ENCODE measurements at regions not wholly inside any gene's neighbourhood (a gene's known extent, or its start where the extent isn't known, plus 50 kb on each side); places are given as distances from the start of the nearest gene placed in this dataset.

DNA sequence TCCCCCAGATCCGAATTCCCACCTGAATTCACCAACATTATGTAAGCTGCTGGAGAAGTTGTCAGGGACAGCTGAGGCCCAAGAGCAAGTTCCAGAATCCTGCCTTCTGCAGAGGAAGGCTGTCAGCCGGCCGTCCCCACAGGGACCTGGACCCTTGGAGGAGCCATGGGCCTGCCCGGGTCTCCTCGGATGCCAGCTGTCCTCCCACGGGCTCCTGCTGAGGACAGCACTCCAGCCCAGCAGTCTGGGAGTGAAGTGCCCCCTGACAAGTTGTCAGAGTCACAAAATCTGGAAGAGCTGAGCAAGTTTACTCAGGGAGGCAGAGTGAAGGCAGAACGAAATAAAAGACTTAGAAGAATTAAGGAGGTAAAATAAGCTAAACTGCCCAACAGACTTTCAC is 192.5 kb upstream of the DAPK1 start:
- FAIRE-seq = no peak
- no peaks in the 10 kb centered on the region; a peak in 1 of 7 replicates for H3K27me3 ChIP-seq (replicated peaks in 1 of 4; ENCODE audit: control insufficient read depth in 3 of 4, extremely low read depth in 1 of 4, insufficient read depth in 3 of 4, low read length in 3 of 4)
- H3K79me1 ChIP-seq (ENCODE audit: low read depth, low read length) = no peaks in the 10 kb centered on the region
- H2BK12ac ChIP-seq (ENCODE audit: low read depth, low read length) = no peak overlapping the region
- no peak overlapping the region for H4K8ac ChIP-seq (ENCODE audit: extremely low read depth, insufficient read depth, low read length)
- no peaks in the 10 kb centered on the region for H3K36me3 ChIP-seq (ENCODE audit: control insufficient read depth in 2 of 4, insufficient read depth in 4 of 4, low read length in 3 of 4)
- H4K5ac ChIP-seq (ENCODE audit: insufficient read length, low read depth, low read length) = no peak overlapping the region
- POLR2A ChIA-PET (ENCODE audit: partially characterized antibody) = interaction anchor here (0.6 kb wide), 1 partner anchor 521 kb away, joined by 4 read pairs; no protein-coding TSS in a partner anchor
- no peak overlapping the region for H3K4me3 ChIP-seq (ENCODE audit: extremely low read depth in 1 of 4, insufficient read depth in 2 of 4, low read depth in 3 of 4, low read length in 4 of 4)
- no peaks in the 10 kb centered on the region for H4K20me1 ChIP-seq (replicated peaks in 1 of 2; ENCODE audit: control insufficient read depth in 1 of 2, insufficient read depth in 2 of 2, low read length in 2 of 2)
- no peak overlapping the region for H3K9ac ChIP-seq (replicated peaks in 1 of 4; ENCODE audit: extremely low read depth in 1 of 4, low read depth in 3 of 4, low read length in 3 of 4)
- CTCF ChIA-PET (ENCODE audit: partially characterized antibody) = interaction anchor here (1.2 to 1.9 kb wide), 2 partner anchors 15 to 23 kb away, joined by 3 to 5 read pairs; no protein-coding TSS in a partner anchor
- H3K79me2 ChIP-seq (ENCODE audit: control insufficient read depth in 1 of 2, insufficient read depth in 2 of 2, low read length in 2 of 2) = no peaks in the 10 kb centered on the region
- no peak overlapping the region for H2BK5ac ChIP-seq (ENCODE audit: low read depth, low read length)
- no peaks in the 10 kb centered on the region for H3K4me1 ChIP-seq (replicated peaks in 1 of 4; ENCODE audit: control insufficient read depth in 3 of 4, insufficient read depth in 4 of 4, low read length in 3 of 4)
- DNase-seq (ENCODE audit: low read depth in 1 of 2, low spot score in 2 of 2) = no peak
- no peak overlapping the region for H2BK20ac ChIP-seq (ENCODE audit: low read length)
- H3K14ac ChIP-seq (ENCODE audit: insufficient read length) = no peak overlapping the region
- H3K23me2 ChIP-seq (ENCODE audit: low read depth, low read length) = no peaks in the 10 kb centered on the region
- H3K4ac ChIP-seq (replicated peaks; ENCODE audit: insufficient read length, low read depth, low read length) = no peak overlapping the region
- H3K56ac ChIP-seq (replicated peaks; ENCODE audit: insufficient read length, low read depth, low read length) = no peak overlapping the region
- no peak overlapping the region for H3K4me2 ChIP-seq (ENCODE audit: insufficient read depth in 1 of 2, low read depth in 2 of 2, low read length in 2 of 2)
- H2BK120ac ChIP-seq (replicated peaks; ENCODE audit: low read depth, low read length) = no peak overlapping the region
- no peak overlapping the region for H3K23ac ChIP-seq (ENCODE audit: insufficient read length)
- H4K91ac ChIP-seq (replicated peaks; ENCODE audit: insufficient read length, low read length) = no peak overlapping the region
- H3K27ac ChIP-seq (ENCODE audit: low read depth, low read length) = no peak overlapping the region
- H2AFZ ChIP-seq (ENCODE audit: low read length) = no peak overlapping the region
- no peak overlapping the region for H2AK5ac ChIP-seq (ENCODE audit: low read depth, low read length)
- H3K9me3 ChIP-seq (ENCODE audit: insufficient read depth in 2 of 2, low read depth in 1 of 2, low read length in 1 of 2) = no peaks in the 10 kb centered on the region
- H2BK15ac ChIP-seq (ENCODE audit: low read length) = no peak overlapping the region
- no peak overlapping the region for H3K18ac ChIP-seq (ENCODE audit: extremely low read depth, low read length)
- WGBS, 2 experiments (ENCODE audit: extremely low coverage in 1 of 2, insufficient coverage in 1 of 2, insufficient read length in 1 of 2, insufficient replicate concordance in 2 of 2, low coverage in 1 of 2, low lambda C conversion rate in 2 of 2, missing lambda C conversion rate in 1 of 2) = 90% methylated on average over 7 of the region's 7 CpGs; no CpG with 5 or more reads in 1 of the 2 experiments
- TF ChIP-seq HDAC2 (IDR thresholded peaks at IDR 0.05; ENCODE audit: borderline replicate concordance in 1 of 2, low read depth in 2 of 2, low read length in 2 of 2) (no peak), BCL11A (IDR thresholded peaks at IDR 0.05; ENCODE audit: low read depth in 2 of 2, low read length in 2 of 2) (no peak), EP300 (IDR thresholded peaks at IDR 0.05; ENCODE audit: borderline replicate concordance in 1 of 2, low read depth in 2 of 2, low read length in 2 of 2) (no peak), SIRT6 (IDR thresholded peaks at IDR 0.05; ENCODE audit: low read length) (no peak), SIN3A (conservative IDR thresholded peaks at IDR 0.05 in 1 of 2, IDR thresholded peaks at IDR 0.05 in 1 of 2; ENCODE audit: low read depth in 1 of 2, low read length in 2 of 2) (no peak), ZNF274 (IDR thresholded peaks at IDR 0.05; ENCODE audit: borderline replicate concordance, extremely low read depth, low read length) (no peak), POU5F1 (IDR thresholded peaks at IDR 0.05; ENCODE audit: low read depth, low read length) (no peak), SP4 (IDR thresholded peaks at IDR 0.05; ENCODE audit: low read length) (no peak), BACH1 (IDR thresholded peaks at IDR 0.05; ENCODE audit: low read length) (no peak), TEAD4 (IDR thresholded peaks at IDR 0.05; ENCODE audit: low read depth, low read length) (no peak), GTF2F1 (IDR thresholded peaks at IDR 0.05; ENCODE audit: borderline replicate concordance, low read depth, low read length) (no peak), HDAC6 (IDR thresholded peaks at IDR 0.05; ENCODE audit: low read depth, low read length) (no peak), TAF7 (optimal IDR thresholded peaks at IDR 0.05; ENCODE audit: borderline replicate concordance, low read depth, low read length) (no peak), TCF12 (IDR thresholded peaks at IDR 0.05; ENCODE audit: low read depth, low read length) (no peak), KDM5A (IDR thresholded peaks at IDR 0.05; ENCODE audit: low read length) (no peak)
